HCT116 (cell line): ENCODE measurements at regions not wholly inside any gene's neighbourhood (a gene's known extent, or its start where the extent isn't known, plus 50 kb on each side); places are given as distances from the start of the nearest gene placed in this dataset.

Experiments
- ATAC-seq: fragments of 200-7000 bp; cut with Tn5 transposase; 2 replicates; pipeline ENCODE4 v1.9.1; 2020; ENCODE audit warnings: mild to moderate bottlenecking, moderate library complexity
- BruUV-seq: library from RNA; stranded (reverse); fragments of 400-500 nt; replicated peaks from 2 replicates; lab custom pipeline; 2021; lab: Mats Ljungman, UMichigan
- CTCF ChIA-PET: fragments of 300-600 bp; sonication (Branson Sonifier 250); formaldehyde crosslinking; loops from one replicate; lab custom pipeline; 2021; ENCODE audit warnings: antibody characterized with exemption; lab: Charles Lee
- POLR2A ChIA-PET: fragments of 300-600, 350-600 bp; sonication (Branson Sonifier 250); formaldehyde crosslinking; loops from one replicate; lab custom pipeline; 2021; ENCODE audit warnings: antibody characterized with exemption; lab: Charles Lee
- RAD21 ChIA-PET, 2 experiments: fragments of 300-600 bp; sonication (Branson Sonifier 250); formaldehyde crosslinking; loops; one replicate each; lab custom pipeline; 2023; ENCODE audit warnings: low total read pairs in 2 of 2; ENCODE audit not compliant: uncharacterized antibody in 2 of 2, unreplicated experiment in 2 of 2, low non-redundant PET in 1 of 2; lab: Charles Lee
- DNase-seq: peaks from one replicate; pipeline ENCODE4 v3.0.0-alpha.2; 2010; ENCODE audit warnings: low read depth, low spot score
- H2AFZ ChIP-seq: fragments of 200-600 bp; shearing (Covaris generic), sonication (generic); 2 replicates; pipeline ENCODE4 v1.6.1; 2017; ENCODE audit warnings: low read depth, mixed run types, mixed read lengths, antibody characterized with exemption, low read length; ENCODE audit not compliant: poor library complexity, severe bottlenecking
- H3K27ac ChIP-seq: 2 replicates; pipeline ENCODE4 v1.5.1; 2012; ENCODE audit warnings: low read depth, low read length
- H3K27me3 ChIP-seq: fragments of 200-600 bp; sonication (generic); 2 replicates; pipeline ENCODE4 v1.6.1; 2016; ENCODE audit warnings: mixed run types, low read length, mixed read lengths; ENCODE audit not compliant: insufficient read depth
- H3K36me3 ChIP-seq, 2 experiments: fragments of 200-500 bp in 1 of 2; fragments of 200-600 bp in 1 of 2; sonication (Bioruptor generic) in 1 of 2; sonication (generic) in 1 of 2; 2 replicates each; pipeline versions ENCODE4 v1.5.1 to v1.6.1; 2014 to 2016; ENCODE audit warnings: low read length in 2 of 2, inconsistent platforms in 1 of 2, mixed read lengths in 1 of 2, mixed run types in 1 of 2; ENCODE audit not compliant: insufficient read depth in 2 of 2, control insufficient read depth in 1 of 2
- H3K4me1 ChIP-seq, 2 experiments: fragments of 200-600 bp in 1 of 2; sonication (generic) in 1 of 2; 2 replicates each; pipeline versions ENCODE4 v1.5.1 to v1.6.1; 2012 to 2017; ENCODE audit warnings: low read length in 2 of 2, inconsistent platforms in 1 of 2, mild to moderate bottlenecking in 1 of 2, mixed read lengths in 1 of 2, mixed run types in 1 of 2, moderate library complexity in 1 of 2; ENCODE audit not compliant: insufficient read depth in 2 of 2, control insufficient read depth in 1 of 2
- H3K4me2 ChIP-seq: fragments of 200-600 bp; sonication (generic); 2 replicates; pipeline ENCODE4 v1.6.1; 2017; ENCODE audit warnings: mixed run types, low read length, mixed read lengths
- H3K4me3 ChIP-seq, 2 experiments: fragments of 200-600 bp in 1 of 2; sonication (generic) in 1 of 2; replicated peaks in 1 of 2; 2 replicates each; pipeline ENCODE4 v1.5.1; 2011 to 2016; ENCODE audit warnings: low read length in 2 of 2, control low read depth in 1 of 2, low read depth in 1 of 2, mild to moderate bottlenecking in 1 of 2, mixed read lengths in 1 of 2, mixed run types in 1 of 2
- H3K79me2 ChIP-seq: fragments of 200-600 bp; sonication (generic); 2 replicates; pipeline ENCODE4 v1.6.1; 2017; ENCODE audit warnings: mild to moderate bottlenecking, mixed run types, low read length, moderate library complexity, mixed read lengths; ENCODE audit not compliant: insufficient read depth
- H3K9ac ChIP-seq: fragments of 200-600 bp; sonication (generic); 2 replicates; pipeline ENCODE4 v1.6.1; 2016; ENCODE audit warnings: low read length, mixed read lengths
- H3K9me2 ChIP-seq: fragments of 200-600 bp; sonication (generic), shearing (Covaris generic); 2 replicates; pipeline ENCODE4 v1.6.1; 2017; ENCODE audit warnings: mixed run types, mild to moderate bottlenecking, moderate library complexity; ENCODE audit not compliant: insufficient read depth
- H3K9me3 ChIP-seq, 2 experiments: fragments of 200-500 bp in 1 of 2; fragments of 200-600 bp in 1 of 2; sonication (Bioruptor generic) in 1 of 2; sonication (generic) in 1 of 2; 2 replicates each; pipeline ENCODE4 v1.6.1; 2014 to 2017; ENCODE audit warnings: low read length in 2 of 2, mixed read lengths in 2 of 2, inconsistent platforms in 1 of 2, low read depth in 1 of 2, mild to moderate bottlenecking in 1 of 2, mixed run types in 1 of 2, moderate library complexity in 1 of 2; ENCODE audit not compliant: control insufficient read depth in 1 of 2, insufficient read depth in 1 of 2
- H4K20me1 ChIP-seq: fragments of 200-600 bp; sonication (generic), shearing (Covaris generic); 2 replicates; pipeline ENCODE4 v1.6.1; 2017; ENCODE audit warnings: mixed run types, mild to moderate bottlenecking, moderate library complexity; ENCODE audit not compliant: insufficient read depth
- ATF3 ChIP-seq: IDR thresholded peaks from 2 replicates; pipeline ENCODE4 v1.6.1; 2012
- CBX3 ChIP-seq: IDR thresholded peaks from 2 replicates; pipeline ENCODE4 v1.6.1; 2012; ENCODE audit warnings: low read depth
- CEBPB ChIP-seq: IDR thresholded peaks from 2 replicates; pipeline ENCODE4 v1.6.1; 2012; ENCODE audit warnings: low read depth
- EGR1 ChIP-seq: IDR thresholded peaks from 2 replicates; pipeline ENCODE4 v1.6.1; 2012; ENCODE audit warnings: low read depth
- EZH2 ChIP-seq: fragments of 200-600 bp; sonication (generic); IDR thresholded peaks from 2 replicates; pipeline ENCODE4 v1.6.1; 2017; ENCODE audit warnings: antibody characterized with exemption, mixed run types
- EZH2phosphoT487 ChIP-seq: fragments of 200-600 bp; IDR thresholded peaks from 2 replicates; pipeline ENCODE4 v1.6.1; 2018; ENCODE audit warnings: antibody characterized with exemption, borderline replicate concordance
- FOSL1 ChIP-seq: IDR thresholded peaks from 2 replicates; pipeline ENCODE4 v1.6.1; 2012; ENCODE audit warnings: low read depth
- MAX ChIP-seq: IDR thresholded peaks from 2 replicates; pipeline ENCODE4 v1.6.1; 2012
- POLR2A ChIP-seq: IDR thresholded peaks from 2 replicates; pipeline ENCODE4 v1.7.0; 2011; ENCODE audit warnings: borderline replicate concordance; ENCODE audit not compliant: insufficient read depth, insufficient read length; ENCODE audit errors: extremely low read depth
- RAD21 ChIP-seq: IDR thresholded peaks from 2 replicates; pipeline ENCODE4 v1.6.1; 2012; ENCODE audit warnings: low read depth, mild to moderate bottlenecking
- SIN3A ChIP-seq: IDR thresholded peaks from 2 replicates; pipeline ENCODE4 v1.6.1; 2012; ENCODE audit warnings: low read depth
- SP1 ChIP-seq: IDR thresholded peaks from 2 replicates; pipeline ENCODE4 v1.6.1; 2012; ENCODE audit warnings: low read depth
- SRF ChIP-seq: IDR thresholded peaks from 2 replicates; pipeline ENCODE4 v1.6.1; 2012; ENCODE audit warnings: low read depth
- TCF7L2 ChIP-seq: IDR thresholded peaks from 2 replicates; pipeline ENCODE4 v1.7.0; 2011; ENCODE audit warnings: borderline replicate concordance, inconsistent platforms; ENCODE audit not compliant: insufficient read depth, insufficient read length; ENCODE audit errors: extremely low read depth
- YY1 ChIP-seq: IDR thresholded peaks from 2 replicates; pipeline ENCODE4 v1.6.1; 2011; ENCODE audit warnings: low read length, low read depth, moderate library complexity, mild to moderate bottlenecking; ENCODE audit not compliant: insufficient replicate concordance; ENCODE audit errors: extremely low read depth
- ZFX ChIP-seq: fragments of 450-650 bp; IDR thresholded peaks from 2 replicates; pipeline ENCODE4 v1.6.1; 2017
- ZNF274 ChIP-seq: fragments of 200-500 bp; sonication (Bioruptor generic); IDR thresholded peaks from 2 replicates; pipeline ENCODE4 v1.6.1; 2014; ENCODE audit warnings: mild to moderate bottlenecking, low read depth, low read length, inconsistent platforms
- intact Hi-C: fragments of 100-400 bp; cut with micrococcal nuclease; formaldehyde crosslinking; loops from 2 replicates; pipeline ENCODE4 v1.10.0; 2022
- TF ChIP-seq, protein P1 (sequence below), 3 experiments: fragments of 200-600 bp in 1 of 3; sonication (generic) in 1 of 3; IDR thresholded peaks in 2 of 3; conservative IDR thresholded peaks in 1 of 3; 2 replicates each; pipeline ENCODE4 v1.5.1; 2012 to 2017; ENCODE audit warnings: low read depth in 2 of 3, low read length in 2 of 3, antibody characterized with exemption in 1 of 3, borderline replicate concordance in 1 of 3, control low read depth in 1 of 3, mild to moderate bottlenecking in 1 of 3, mixed read lengths in 1 of 3, mixed run types in 1 of 3, moderate library complexity in 1 of 3; ENCODE audit not compliant: insufficient read depth in 1 of 3

GRCh38 chr16:62177351-62178203 lies 141.3 kb upstream of the CDH8 start (continued):
- TF ChIP-seq EZH2phosphoT487 (no peak), CBX3 (no peak), POLR2A (no peak), EZH2 (no peak), SIN3A (no peak)
- TF ChIP-seq, protein P1, sequence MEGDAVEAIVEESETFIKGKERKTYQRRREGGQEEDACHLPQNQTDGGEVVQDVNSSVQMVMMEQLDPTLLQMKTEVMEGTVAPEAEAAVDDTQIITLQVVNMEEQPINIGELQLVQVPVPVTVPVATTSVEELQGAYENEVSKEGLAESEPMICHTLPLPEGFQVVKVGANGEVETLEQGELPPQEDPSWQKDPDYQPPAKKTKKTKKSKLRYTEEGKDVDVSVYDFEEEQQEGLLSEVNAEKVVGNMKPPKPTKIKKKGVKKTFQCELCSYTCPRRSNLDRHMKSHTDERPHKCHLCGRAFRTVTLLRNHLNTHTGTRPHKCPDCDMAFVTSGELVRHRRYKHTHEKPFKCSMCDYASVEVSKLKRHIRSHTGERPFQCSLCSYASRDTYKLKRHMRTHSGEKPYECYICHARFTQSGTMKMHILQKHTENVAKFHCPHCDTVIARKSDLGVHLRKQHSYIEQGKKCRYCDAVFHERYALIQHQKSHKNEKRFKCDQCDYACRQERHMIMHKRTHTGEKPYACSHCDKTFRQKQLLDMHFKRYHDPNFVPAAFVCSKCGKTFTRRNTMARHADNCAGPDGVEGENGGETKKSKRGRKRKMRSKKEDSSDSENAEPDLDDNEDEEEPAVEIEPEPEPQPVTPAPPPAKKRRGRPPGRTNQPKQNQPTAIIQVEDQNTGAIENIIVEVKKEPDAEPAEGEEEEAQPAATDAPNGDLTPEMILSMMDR (IDR thresholded peaks at IDR 0.05 in 2 of 3, conservative IDR thresholded peaks at IDR 0.05 in 1 of 3; ENCODE audit: borderline replicate concordance in 1 of 3, insufficient read depth in 1 of 3, low read depth in 2 of 3, low read length in 2 of 3): no peak

- intact Hi-C loops: no loop called here
- ChIA-PET CTCF (no interaction called here), POLR2A (no interaction called here), RAD21 (no interaction called here)
- no peaks in the 10 kb centered on the region for H3K36me3 ChIP-seq
- DNase-seq (no peak), ATAC-seq (no peak)
- no peaks in the 10 kb centered on the region for H3K79me2 ChIP-seq
- no peak overlapping the region for H3K27ac ChIP-seq
- no peaks in the 10 kb centered on the region for H4K20me1 ChIP-seq
- H3K4me3 ChIP-seq: no peak overlapping the region
- H3K9ac ChIP-seq: no peak overlapping the region
- H3K4me1 ChIP-seq: no peaks in the 10 kb centered on the region
- BruUV-seq: no TSS peak
- no peak overlapping the region for H3K4me2 ChIP-seq
- TF ChIP-seq SIN3A (no peak), ZNF274 (no peak), MAX (no peak), EGR1 (no peak), RAD21 (no peak), EZH2 (no peak), FOSL1 (no peak), TCF7L2 (no peak), CBX3 (no peak), EZH2phosphoT487 (no peak), CEBPB (no peak), ZFX (no peak), SRF (no peak), POLR2A (no peak), YY1 (no peak), SP1 (no peak), ATF3 (no peak)
- TF ChIP-seq, protein P1 (IDR thresholded peaks at IDR 0.05 in 2 of 3, conservative IDR thresholded peaks at IDR 0.05 in 1 of 3; ENCODE audit: borderline replicate concordance in 1 of 3, insufficient read depth in 1 of 3, low read depth in 2 of 3, low read length in 2 of 3): no peak
- TF ChIP-seq, all 23 proteins: peak for 0
- no peaks in the 10 kb centered on the region for H3K27me3 ChIP-seq
- peaks cover 9 to 12% of the 10 kb centered on the region in 2 experiments; a peak in 2 of 4 replicates for H3K9me3 ChIP-seq
- no peak overlapping the region for H2AFZ ChIP-seq
- H3K9me2 ChIP-seq: no peaks in the 10 kb centered on the region
Measured at GRCh38 chr16:62170642-62171041, 134.4 kb upstream of the CDH8 start.
